ENCODE measurements at regions not wholly inside any gene's neighbourhood (a gene's known extent, or its start where the extent isn't known, plus 50 kb on each side); places are given as distances from the start of the nearest gene placed in this dataset.

DNA sequence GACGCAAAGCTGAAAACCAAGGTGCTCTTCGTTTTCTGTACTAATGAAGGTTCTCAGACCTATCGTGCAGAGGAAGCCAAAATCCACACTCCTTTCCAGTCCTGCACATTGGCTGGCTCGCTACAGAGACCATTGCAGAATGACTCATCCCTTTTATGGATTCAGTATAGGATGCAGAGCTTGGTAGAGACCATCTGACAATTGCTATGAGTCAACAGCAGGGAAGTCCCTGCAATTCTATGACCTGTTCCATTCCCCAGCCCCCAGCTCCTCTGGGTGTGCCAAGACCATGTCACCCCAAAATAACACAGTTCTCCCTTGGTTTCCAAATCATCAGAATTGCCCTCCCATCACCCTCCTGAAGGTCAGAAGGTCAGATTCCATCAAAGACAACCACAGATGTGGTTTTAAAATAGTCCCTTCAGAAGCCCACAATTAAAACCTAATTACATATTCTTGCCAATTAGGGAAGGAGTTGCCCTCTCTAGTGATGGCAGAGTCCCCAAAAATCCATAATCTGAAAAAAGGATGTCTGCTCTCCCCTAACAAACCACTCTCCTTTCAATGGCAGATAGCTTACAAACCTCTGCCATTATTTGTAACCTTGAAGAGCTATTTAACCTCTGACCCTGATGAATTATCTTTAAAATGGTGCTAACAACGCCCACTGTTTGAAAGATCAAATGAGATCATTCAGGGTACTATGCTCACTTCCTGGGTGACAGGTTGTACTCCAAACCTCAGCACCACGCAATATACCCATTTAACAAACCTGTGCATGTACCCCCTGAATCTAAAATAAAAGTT lies 108.2 kb upstream of the RBBP6 start (continued):
- TF ChIP-seq EGR1 (IDR thresholded peaks at IDR 0.05; ENCODE audit: borderline replicate concordance, low read depth, low read length) (no peak), CREB1 (IDR thresholded peaks at IDR 0.05) (no peak)

Measured in H1 (cell line).